ENCODE measurements at regions not wholly inside any gene's neighbourhood (a gene's known extent, or its start where the extent isn't known, plus 50 kb on each side); places are given as distances from the start of the nearest gene placed in this dataset.
"Not testable (repeated sequence)": the region's sequence is repeated elsewhere in the genome, so short reads cannot be mapped to it uniquely, and the experiment has no call there.

- H3K27ac ChIP-seq = no peak overlapping the region
- TF ChIP-seq ZFX (IDR thresholded peaks at IDR 0.05) (no peak), CTCF (conservative IDR thresholded peaks at IDR 0.05) (no peak)
These were observed 301.3 kb upstream of the IGF1R start for GRCh38 chr15:98347001-98347400.

- TF ChIP-seq CTCF (conservative IDR thresholded peaks at IDR 0.05) (no peak), ZFX (IDR thresholded peaks at IDR 0.05) (no peak)
These were observed 300.5 kb upstream of the IGF1R start for GRCh38 chr15:98347866-98348265.

GRCh38 chr15:98350276-98350675 lies 298.1 kb upstream of the IGF1R start:
- no peak for TF ChIP-seq ZFX (IDR thresholded peaks at IDR 0.05)
- no peak overlapping the region for H3K27ac ChIP-seq

More at GRCh38 chr15:98347866-98348265, 300.5 kb upstream of the IGF1R start:
- no peak overlapping the region for H3K27ac ChIP-seq

- not testable (repeated sequence) for H3K27ac ChIP-seq
These were observed 290.1 kb upstream of the IGF1R start for GRCh38 chr15:98358274-98358673.

GRCh38 chr15:98358971-98359370 lies 289.4 kb upstream of the IGF1R start:
- no peak for TF ChIP-seq ZFX (IDR thresholded peaks at IDR 0.05)
- no peak for TF ChIP-seq CTCF (conservative IDR thresholded peaks at IDR 0.05)
- H3K27ac ChIP-seq = no peak overlapping the region

GRCh38 chr15:98363416-98363815 lies 284.9 kb upstream of the IGF1R start:
- no peak for TF ChIP-seq CTCF (conservative IDR thresholded peaks at IDR 0.05)
- TF ChIP-seq ZFX (IDR thresholded peaks at IDR 0.05) = no peak
- peak overlapping the region; percentile 34 for H3K27ac ChIP-seq

- no peak overlapping the region for H3K27ac ChIP-seq
- TF ChIP-seq ZFX (IDR thresholded peaks at IDR 0.05) (no peak), CTCF (conservative IDR thresholded peaks at IDR 0.05) (no peak)
These were observed 284.4 kb upstream of the IGF1R start for GRCh38 chr15:98363955-98364354.

GRCh38 chr15:98369081-98369716 lies 279.1 kb upstream of the IGF1R start:
- TF ChIP-seq CTCF (conservative IDR thresholded peaks at IDR 0.05) = no peak
- TF ChIP-seq ZFX (IDR thresholded peaks at IDR 0.05) = no peak
- H3K27ac ChIP-seq = no peak overlapping the region
